ENCODE measurements at regions not wholly inside any gene's neighbourhood (a gene's known extent, or its start where the extent isn't known, plus 50 kb on each side); places are given as distances from the start of the nearest gene placed in this dataset.
A peak's percentile ranks its signal among the peaks of the same experiment; 100 is the strongest.
"Not testable (repeated sequence)": the region's sequence is repeated elsewhere in the genome, so short reads cannot be mapped to it uniquely, and the experiment has no call there.

DNA sequence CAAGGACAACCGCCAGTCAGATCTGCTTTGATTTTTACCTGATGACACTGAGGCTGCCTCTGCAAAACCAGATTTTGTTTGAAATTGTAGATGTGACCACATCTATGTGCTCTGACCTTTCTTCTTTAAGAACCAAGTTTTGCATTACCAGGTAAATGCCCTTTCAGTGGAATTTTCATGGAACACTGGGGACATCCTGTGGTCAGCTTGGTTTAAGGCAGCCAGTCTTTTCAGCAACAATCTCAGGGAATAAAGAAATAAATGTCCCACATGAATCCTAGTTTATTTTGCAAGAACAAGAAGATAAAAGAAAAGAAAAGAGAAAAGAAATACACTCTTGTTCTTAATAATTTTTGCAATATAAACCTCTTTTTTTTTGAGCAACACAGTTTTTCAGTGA, 90.6 kb downstream of the POU3F3 start:
- Histone ChIP-seq H3K4me3 (ENCODE audit: low read depth, low read length) (no peak overlapping the region), H3K36me3 (ENCODE audit: insufficient read depth) (no peaks in the 10 kb centered on the region), H3K27ac (ENCODE audit: low read depth) (no peak overlapping the region), H3K4me1 (ENCODE audit: insufficient read depth) (no peaks in the 10 kb centered on the region)
- 60% methylated on average over 1 of the region's 1 CpG for WGBS
- no peak for DNase-seq (ENCODE audit: extremely low spot score)

- Histone ChIP-seq H3K4me1 (ENCODE audit: insufficient read depth) (no peaks in the 10 kb centered on the region), H3K36me3 (ENCODE audit: insufficient read depth) (no peaks in the 10 kb centered on the region), H3K4me3 (ENCODE audit: low read depth, low read length) (no peak overlapping the region), H3K27ac (ENCODE audit: low read depth) (no peak overlapping the region)
- WGBS: 15% methylated on average over 5 of the region's 5 CpGs
- no peak for DNase-seq (ENCODE audit: extremely low spot score)
Measured at GRCh38 chr2:104945121-104945520, 91.2 kb downstream of the POU3F3 start.

DNA sequence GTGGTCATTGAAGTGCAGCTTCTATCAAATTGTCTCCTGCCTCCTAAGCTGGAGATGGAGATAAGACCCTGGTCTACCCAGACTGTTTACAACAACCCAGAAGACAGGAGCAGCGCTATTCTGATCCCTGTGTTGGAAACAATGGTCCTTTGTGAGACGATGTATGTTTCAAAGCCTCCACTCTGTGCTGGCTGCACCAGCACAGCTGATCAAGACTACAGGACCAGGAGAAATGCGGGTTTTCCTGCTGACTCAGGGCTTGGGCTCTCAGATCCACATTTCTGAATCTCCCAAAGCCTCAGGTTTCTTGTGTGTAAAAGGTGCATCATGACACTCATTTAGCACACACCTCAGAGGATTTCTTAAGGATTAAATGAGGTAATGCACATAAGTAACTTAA, 92.0 kb downstream of the POU3F3 start:
- no peak for DNase-seq (ENCODE audit: extremely low spot score)
- H3K36me3 ChIP-seq (ENCODE audit: insufficient read depth): no peaks in the 10 kb centered on the region
- no peak overlapping the region for H3K27ac ChIP-seq (ENCODE audit: low read depth)
- H3K4me3 ChIP-seq (ENCODE audit: low read depth, low read length): no peak overlapping the region
- H3K4me1 ChIP-seq (ENCODE audit: insufficient read depth): no peaks in the 10 kb centered on the region
- 41% methylated on average over 3 of the region's 3 CpGs for WGBS

DNA sequence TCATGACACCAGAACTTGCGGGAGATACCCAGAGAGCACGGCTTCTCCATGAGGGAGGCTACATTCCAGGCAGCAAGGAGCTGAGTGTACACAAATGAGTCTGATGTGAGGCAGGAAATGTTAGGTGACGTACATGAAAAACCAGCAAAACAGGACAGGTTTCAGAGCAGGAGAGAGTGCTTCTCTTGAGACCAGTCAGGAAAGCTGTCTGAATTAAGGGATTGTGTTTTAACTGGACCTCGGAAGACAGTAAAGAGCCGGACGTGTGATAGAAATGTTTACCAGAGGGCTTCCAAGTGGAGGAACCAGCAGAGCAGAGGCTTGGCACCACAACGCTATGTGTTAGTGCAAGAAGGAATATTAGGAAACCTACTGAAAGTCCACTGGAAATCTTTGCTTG, 90.4 kb upstream of the MRPS9 start:
- WGBS: 25% methylated on average over 6 of the region's 7 CpGs
- H3K4me1 ChIP-seq (ENCODE audit: insufficient read depth); H3K4me3 ChIP-seq (ENCODE audit: low read depth, low read length); H3K36me3 ChIP-seq (ENCODE audit: insufficient read depth); H3K27ac ChIP-seq (ENCODE audit: low read depth): not testable (repeated sequence)
- DNase-seq (ENCODE audit: extremely low spot score): peak; percentile 28

DNA sequence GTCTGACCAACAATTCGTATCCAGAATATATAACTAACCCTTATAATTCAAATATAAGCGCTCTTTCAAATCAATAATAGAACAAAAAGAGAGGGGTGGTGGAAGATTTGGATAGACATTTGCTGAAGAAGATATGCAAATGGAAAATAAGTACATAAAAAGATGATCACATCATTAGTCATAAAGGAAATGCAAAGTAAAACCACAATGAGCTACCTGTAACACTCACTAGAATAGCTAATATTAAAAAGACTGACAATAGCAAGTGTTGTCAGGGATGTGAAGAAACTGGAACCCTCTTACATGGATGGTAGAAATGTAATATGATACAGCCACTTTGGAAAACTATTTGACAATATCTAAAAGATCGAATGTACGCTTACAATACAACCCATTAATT, 84.9 kb upstream of the MRPS9 start:
- Histone ChIP-seq H3K4me3 (ENCODE audit: low read depth, low read length) (no peak overlapping the region), H3K36me3 (ENCODE audit: insufficient read depth) (no peaks in the 10 kb centered on the region), H3K4me1 (ENCODE audit: insufficient read depth) (no peaks in the 10 kb centered on the region), H3K27ac (ENCODE audit: low read depth) (no peak overlapping the region)
- no peak for DNase-seq (ENCODE audit: extremely low spot score)
- WGBS: 89% methylated on average over 4 of the region's 4 CpGs

DNA sequence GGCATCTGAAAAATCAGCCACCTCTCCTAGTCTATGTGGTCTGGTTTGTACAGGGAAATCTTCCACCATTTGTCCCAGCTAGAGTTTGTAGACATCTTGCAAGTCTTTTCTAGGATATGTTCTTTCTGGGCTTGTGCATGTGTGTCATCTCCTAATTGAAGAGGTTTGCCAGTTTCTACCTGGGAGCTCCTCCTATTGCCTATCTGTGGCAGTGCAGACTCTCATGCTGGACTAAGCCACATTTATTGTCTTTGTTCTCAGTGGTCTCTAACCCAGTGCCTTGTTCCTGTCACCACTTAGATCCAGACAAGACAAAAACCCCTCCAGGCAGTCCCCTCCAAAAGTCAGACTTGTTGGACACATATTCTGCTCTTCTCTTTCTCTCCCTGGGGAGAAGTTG, 72.0 kb upstream of the MRPS9 start:
- no peak overlapping the region for H3K27ac ChIP-seq (ENCODE audit: low read depth)
- no peaks in the 10 kb centered on the region for H3K36me3 ChIP-seq (ENCODE audit: insufficient read depth)
- DNase-seq (ENCODE audit: extremely low spot score): no peak
- no peak overlapping the region for H3K4me3 ChIP-seq (ENCODE audit: low read depth, low read length)
- no peaks in the 10 kb centered on the region for H3K4me1 ChIP-seq (ENCODE audit: insufficient read depth)

DNA sequence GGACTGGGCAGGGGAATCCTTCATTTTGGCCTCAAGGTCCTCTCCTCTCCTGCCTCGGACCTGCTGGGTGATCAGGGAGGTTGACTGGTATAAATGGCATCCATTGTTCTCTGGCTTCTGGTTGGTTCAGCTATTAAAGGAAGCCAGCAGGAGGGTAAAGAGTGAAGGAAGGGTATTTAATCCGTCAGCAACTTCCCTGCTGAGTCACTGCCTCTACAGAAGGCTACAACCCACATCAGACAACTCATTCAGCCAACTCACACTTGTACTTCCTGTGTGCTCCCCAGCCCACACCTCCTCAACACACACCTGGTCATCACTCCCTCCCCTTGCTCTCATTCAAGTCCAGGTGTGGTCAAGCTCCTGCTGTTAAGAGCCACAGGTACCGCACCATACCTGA, 68.3 kb upstream of the MRPS9 start:
- WGBS: 55% methylated on average over 3 of the region's 3 CpGs
- no peak for DNase-seq (ENCODE audit: extremely low spot score)
- H3K4me3 ChIP-seq (ENCODE audit: low read depth, low read length): no peak overlapping the region
- no peaks in the 10 kb centered on the region for H3K4me1 ChIP-seq (ENCODE audit: insufficient read depth)
- H3K36me3 ChIP-seq (ENCODE audit: insufficient read depth): no peaks in the 10 kb centered on the region
- no peak overlapping the region for H3K27ac ChIP-seq (ENCODE audit: low read depth)

DNA sequence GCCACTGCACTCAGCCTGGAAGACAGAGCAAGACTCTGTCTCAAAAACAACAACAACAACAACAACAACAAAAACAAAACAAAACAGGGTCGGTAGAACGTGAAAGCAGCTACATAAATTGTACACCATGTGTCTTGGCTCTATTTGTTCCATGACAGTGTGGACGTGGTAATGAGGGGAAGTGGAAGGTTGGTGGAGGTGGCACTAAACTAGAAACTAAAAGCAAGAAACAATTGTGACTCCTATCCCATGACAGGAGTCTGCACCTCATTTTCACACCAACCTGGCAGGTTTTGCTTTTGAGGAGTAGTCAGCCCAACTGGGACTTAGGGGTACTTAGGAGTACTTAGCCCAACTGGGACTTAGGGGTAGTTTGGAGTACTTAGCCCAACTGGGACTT, 62.5 kb upstream of the MRPS9 start:
- no peak for DNase-seq (ENCODE audit: extremely low spot score)
- no peak overlapping the region for H3K27ac ChIP-seq (ENCODE audit: low read depth)
- no peaks in the 10 kb centered on the region for H3K36me3 ChIP-seq (ENCODE audit: insufficient read depth)
- 70% methylated on average over 3 of the region's 3 CpGs for WGBS
- no peaks in the 10 kb centered on the region for H3K4me1 ChIP-seq (ENCODE audit: insufficient read depth)
- no peak overlapping the region for H3K4me3 ChIP-seq (ENCODE audit: low read depth, low read length)

GRCh38 chr2:104975851-104976250, 62.0 kb upstream of the MRPS9 start:
- 53% methylated on average over 3 of the region's 3 CpGs for WGBS
- no peak overlapping the region for H3K27ac ChIP-seq (ENCODE audit: low read depth)
- H3K36me3 ChIP-seq (ENCODE audit: insufficient read depth): no peaks in the 10 kb centered on the region
- no peak for DNase-seq (ENCODE audit: extremely low spot score)
- H3K4me3 ChIP-seq (ENCODE audit: low read depth, low read length): no peak overlapping the region
- no peaks in the 10 kb centered on the region for H3K4me1 ChIP-seq (ENCODE audit: insufficient read depth)

DNA sequence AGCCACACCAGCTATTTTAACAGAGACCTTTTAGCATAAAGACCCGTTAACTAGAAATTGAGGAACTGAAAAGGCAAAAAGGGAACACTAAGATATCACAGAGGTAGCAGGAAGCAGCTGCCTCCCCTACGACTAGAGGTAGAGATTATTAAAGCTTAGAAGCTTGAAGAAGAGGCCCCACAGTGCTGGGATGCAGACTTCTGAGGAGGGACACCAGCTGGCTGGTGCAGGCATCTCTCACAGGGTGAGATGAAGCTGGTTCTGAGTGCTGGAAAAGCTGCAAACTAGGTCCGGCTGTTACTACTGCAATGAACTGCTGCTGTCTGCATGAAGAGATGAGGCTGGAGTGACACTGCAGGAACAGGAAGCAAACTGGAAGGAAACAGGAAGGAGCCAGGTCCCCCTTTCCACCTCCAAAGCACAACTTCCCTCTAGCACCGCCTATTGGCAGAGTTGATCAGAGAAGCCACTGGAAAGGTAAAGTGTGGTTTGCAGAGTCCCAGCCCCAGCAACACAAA, 61.2 kb upstream of the MRPS9 start:
- H3K36me3 ChIP-seq (ENCODE audit: insufficient read depth): no peaks in the 10 kb centered on the region
- no peak for DNase-seq (ENCODE audit: extremely low spot score)
- no peaks in the 10 kb centered on the region for H3K4me1 ChIP-seq (ENCODE audit: insufficient read depth)
- 46% methylated on average over 4 of the region's 4 CpGs for WGBS
- no peak overlapping the region for H3K4me3 ChIP-seq (ENCODE audit: low read depth, low read length)
- no peak overlapping the region for H3K27ac ChIP-seq (ENCODE audit: low read depth)

DNA sequence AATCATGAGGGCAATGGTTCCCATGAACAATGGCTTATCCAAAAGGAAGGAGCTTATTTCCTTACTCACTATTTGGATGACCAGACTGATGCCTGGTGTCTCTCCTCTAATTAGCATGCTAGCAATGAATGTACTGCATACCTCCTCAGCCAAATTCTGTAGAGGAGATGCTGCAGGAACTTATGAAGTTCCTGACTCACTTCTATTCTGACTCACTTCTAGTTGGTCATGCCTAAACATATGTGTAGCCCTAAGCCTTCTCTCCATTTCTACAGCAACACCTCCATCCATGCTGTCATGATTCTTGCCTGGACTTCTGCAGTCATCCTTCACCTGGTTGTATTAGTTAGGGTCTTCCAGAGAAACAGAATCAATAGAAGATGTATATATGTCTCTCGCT, 59.9 kb upstream of the MRPS9 start:
- no peak overlapping the region for H3K27ac ChIP-seq (ENCODE audit: low read depth)
- no peak overlapping the region for H3K4me3 ChIP-seq (ENCODE audit: low read depth, low read length)
- WGBS: 97% methylated on average over 1 of the region's 1 CpG
- H3K4me1 ChIP-seq (ENCODE audit: insufficient read depth): no peaks in the 10 kb centered on the region
- no peak for DNase-seq (ENCODE audit: extremely low spot score)
- no peaks in the 10 kb centered on the region for H3K36me3 ChIP-seq (ENCODE audit: insufficient read depth)

- H3K27ac ChIP-seq (ENCODE audit: low read depth); H3K4me3 ChIP-seq (ENCODE audit: low read depth, low read length); DNase-seq (ENCODE audit: extremely low spot score); H3K4me1 ChIP-seq (ENCODE audit: insufficient read depth); H3K36me3 ChIP-seq (ENCODE audit: insufficient read depth): not testable (repeated sequence)
- WGBS: 67% methylated on average over 6 of the region's 6 CpGs
Measured at GRCh38 chr2:104979786-104980185, 58.1 kb upstream of the MRPS9 start.

DNA sequence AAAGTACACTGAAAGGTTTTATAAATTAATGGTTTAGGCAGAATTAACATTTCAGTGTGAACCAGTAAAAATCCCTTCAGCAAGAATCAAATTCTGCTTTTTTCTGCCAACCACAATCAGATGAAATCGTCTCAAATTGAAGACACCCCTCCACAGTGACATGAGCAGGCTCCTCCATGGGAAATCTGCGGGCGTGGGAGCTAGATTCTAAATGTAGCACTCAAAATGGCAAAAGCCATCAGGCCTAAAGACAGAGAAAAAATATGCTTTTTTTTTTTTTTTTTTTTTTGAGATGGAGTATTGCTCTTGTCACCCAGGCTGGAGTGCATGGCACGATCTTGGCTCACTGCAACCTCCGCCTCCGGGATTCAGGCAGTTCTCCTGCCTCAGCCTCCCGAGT, 55.8 kb upstream of the MRPS9 start:
- WGBS: 83% methylated on average over 7 of the region's 7 CpGs
- H3K36me3 ChIP-seq (ENCODE audit: insufficient read depth): no peaks in the 10 kb centered on the region
- no peak overlapping the region for H3K4me3 ChIP-seq (ENCODE audit: low read depth, low read length)
- no peaks in the 10 kb centered on the region for H3K4me1 ChIP-seq (ENCODE audit: insufficient read depth)
- H3K27ac ChIP-seq (ENCODE audit: low read depth): no peak overlapping the region
- DNase-seq (ENCODE audit: extremely low spot score): no peak

All from urinary bladder (tissue), 3 donors.